GM12878 (cell line): ENCODE measurements at regions not wholly inside any gene's neighbourhood (a gene's known extent, or its start where the extent isn't known, plus 50 kb on each side); places are given as distances from the start of the nearest gene placed in this dataset.

Experiments
- ATAC-seq: fragments of 200-7000 bp; cut with Tn5 transposase; 3 replicates; pipeline ENCODE4 v1.9.1; 2020; ENCODE audit warnings: mild to moderate bottlenecking, moderate library complexity
- BruUV-seq: library from RNA; stranded (reverse); fragments of 400-500 nt; replicated peaks from 2 replicates; lab custom pipeline; 2021; lab: Mats Ljungman, UMichigan
- CTCF ChIA-PET: fragments of 300-600 bp; sonication (Branson Sonifier 250); formaldehyde crosslinking; extraction: SDS; loops from one replicate; lab custom pipeline; 2021; ENCODE audit warnings: inconsistent platforms; lab: Yijun Ruan, JAX
- POLR2A ChIA-PET: fragments of 350-600 bp; formaldehyde crosslinking; extraction: SDS; loops from one replicate; lab custom pipeline; 2021; ENCODE audit warnings: inconsistent platforms; lab: Charles Lee
- RAD21 ChIA-PET: fragments of 300-600 bp; sonication (Branson Sonifier 250); formaldehyde crosslinking; loops from one replicate; lab custom pipeline; 2023; ENCODE audit warnings: antibody characterized with exemption; ENCODE audit not compliant: unreplicated experiment; lab: Charles Lee
- SMC1A ChIA-PET: fragments of 300-600 bp; sonication (Branson Sonifier 250); formaldehyde crosslinking; loops from one replicate; lab custom pipeline; 2023; ENCODE audit not compliant: unreplicated experiment, uncharacterized antibody; lab: Charles Lee
- DNase-seq: peaks from one replicate; pipeline ENCODE4 v3.0.0-alpha.2; 2011; ENCODE audit warnings: low read depth, low spot score
- FAIRE-seq: peaks from 3 replicates; lab custom pipeline; 2011; peaks lifted over from hg19 to GRCh38; lab: Jason Lieb, UNC
- H2AFZ ChIP-seq: 2 replicates; pipeline ENCODE4 v1.6.0; 2011; ENCODE audit warnings: low read depth, low read length, control low read depth; ENCODE audit not compliant: control insufficient read depth
- H3K27ac ChIP-seq: 2 replicates; pipeline ENCODE4 v1.5.1; 2011; ENCODE audit warnings: control low read depth; ENCODE audit not compliant: control insufficient read depth, insufficient read depth
- H3K27me3 ChIP-seq, 2 experiments: replicated peaks in 1 of 2; 2 replicates each; pipeline versions ENCODE4 v1.6.0 to v1.6.1; 2011; ENCODE audit warnings: low read length in 1 of 2; ENCODE audit not compliant: control insufficient read depth in 2 of 2, insufficient read depth in 2 of 2
- H3K36me3 ChIP-seq, 2 experiments: 2 replicates each; pipeline ENCODE4 v1.5.1; 2011; ENCODE audit warnings: low read length in 1 of 2; ENCODE audit not compliant: control insufficient read depth in 2 of 2, insufficient read depth in 2 of 2
- H3K4me1 ChIP-seq: 2 replicates; pipeline ENCODE4 v1.6.1; 2011; ENCODE audit warnings: mild to moderate bottlenecking, low read length, moderate library complexity, mixed read lengths; ENCODE audit not compliant: control insufficient read depth, insufficient read depth
- H3K4me2 ChIP-seq: 2 replicates; pipeline ENCODE4 v1.6.0; 2011; ENCODE audit warnings: control low read depth; ENCODE audit not compliant: control insufficient read depth, insufficient read depth
- H3K4me3 ChIP-seq: fragments of 200-600 bp; sonication (generic); 2 replicates; pipeline ENCODE4 v1.5.1; 2016
- H3K79me2 ChIP-seq: 2 replicates; pipeline ENCODE4 v1.6.0; 2011; ENCODE audit warnings: low read length; ENCODE audit not compliant: control insufficient read depth, insufficient read depth
- H3K9ac ChIP-seq: 2 replicates; pipeline ENCODE4 v1.8.0; 2011; ENCODE audit warnings: low read length, control low read depth, mixed read lengths; ENCODE audit not compliant: control insufficient read depth, insufficient read depth
- H3K9me3 ChIP-seq: replicated peaks from 3 replicates; pipeline ENCODE4 v1.5.1; 2011; ENCODE audit warnings: mild to moderate bottlenecking, low read length; ENCODE audit not compliant: control insufficient read depth, insufficient read depth
- H4K20me1 ChIP-seq: 2 replicates; pipeline ENCODE4 v1.6.0; 2011; ENCODE audit not compliant: control insufficient read depth, insufficient read depth
- EGR1 ChIP-seq, 2 experiments: IDR thresholded peaks; 1 replicate in 1 of 2; 2 replicates in 1 of 2; pipeline ENCODE4 v1.6.1; 2011 to 2012; ENCODE audit warnings: low read depth in 2 of 2, low read length in 2 of 2, borderline replicate concordance in 1 of 2, mild to moderate bottlenecking in 1 of 2, moderate library complexity in 1 of 2
- FOXK2 ChIP-seq: fragments of 450-650 bp; IDR thresholded peaks from 2 replicates; pipeline ENCODE4 v1.6.1; 2017; ENCODE audit warnings: mild to moderate bottlenecking, moderate library complexity
- MTA3 ChIP-seq: IDR thresholded peaks from 2 replicates; pipeline ENCODE4 v1.6.1; 2012; ENCODE audit warnings: low read length, inconsistent platforms, borderline replicate concordance
- NBN ChIP-seq: fragments of 450-650 bp; IDR thresholded peaks from 2 replicates; pipeline ENCODE4 v1.6.1; 2016
- PAX5 ChIP-seq: IDR thresholded peaks from 2 replicates; pipeline ENCODE4 v1.6.1; 2011; ENCODE audit warnings: low read depth, low read length, borderline replicate concordance
- PAX8 ChIP-seq: fragments of 450-650 bp; IDR thresholded peaks from 2 replicates; pipeline ENCODE4 v1.6.1; 2017; ENCODE audit warnings: mild to moderate bottlenecking, moderate library complexity
- RELA ChIP-seq: fragments of 450-650 bp; IDR thresholded peaks from 2 replicates; pipeline ENCODE4 v1.8.0; 2014; ENCODE audit warnings: borderline replicate concordance; ENCODE audit not compliant: partially characterized antibody
- TAF1 ChIP-seq: IDR thresholded peaks from 2 replicates; pipeline ENCODE4 v1.6.1; 2011; ENCODE audit warnings: mild to moderate bottlenecking, low read depth, low read length, borderline replicate concordance
- ZZZ3 ChIP-seq: IDR thresholded peaks from 2 replicates; pipeline ENCODE4 v1.6.1; 2011; ENCODE audit warnings: low read depth; ENCODE audit not compliant: control insufficient read depth, insufficient read length
- WGBS: methylation state at CpG from one replicate; pipeline ENCODE4 v1.1.6; 2016; ENCODE audit warnings: low lambda C conversion rate; ENCODE audit not compliant: insufficient replicate concordance, insufficient coverage; ENCODE audit errors: missing lambda C conversion rate; 5-methylcytosine and 5-hydroxymethylcytosine counted together
- in situ Hi-C: fragments of 300-500 bp; cut with MboI; formaldehyde crosslinking; loops from 9 replicates; pipeline ENCODE4 v1.14.3; 2018; ENCODE audit warnings: mixed read lengths
- intact Hi-C: fragments of 100-400 bp; cut with micrococcal nuclease; formaldehyde crosslinking; loops from one replicate; pipeline ENCODE4 v1.14.2; 2022; ENCODE audit not compliant: unreplicated experiment
- TF ChIP-seq, protein P1 (sequence below): fragments of 450-650 bp; formaldehyde crosslinking; IDR thresholded peaks from 2 replicates; pipeline ENCODE4 v1.5.0; 2022; ENCODE audit warnings: mild to moderate bottlenecking, missing genetic modification characterization
- TF ChIP-seq, protein P2 (sequence below): IDR thresholded peaks from 2 replicates; pipeline ENCODE4 v1.6.1; 2012; ENCODE audit warnings: low read depth, low read length, improper control_type of control experiment
- TF ChIP-seq, protein P3 (sequence below): IDR thresholded peaks from 2 replicates; pipeline ENCODE4 v1.6.1; 2011; ENCODE audit warnings: borderline replicate concordance, low read depth, mild to moderate bottlenecking, moderate library complexity, mixed read lengths, low read length; ENCODE audit not compliant: insufficient read depth; ENCODE audit errors: extremely low read length
- TF ChIP-seq, protein P4 (sequence below): IDR thresholded peaks from 2 replicates; pipeline ENCODE4 v1.6.1; 2012; ENCODE audit warnings: mild to moderate bottlenecking, low read depth, low read length

DNA sequence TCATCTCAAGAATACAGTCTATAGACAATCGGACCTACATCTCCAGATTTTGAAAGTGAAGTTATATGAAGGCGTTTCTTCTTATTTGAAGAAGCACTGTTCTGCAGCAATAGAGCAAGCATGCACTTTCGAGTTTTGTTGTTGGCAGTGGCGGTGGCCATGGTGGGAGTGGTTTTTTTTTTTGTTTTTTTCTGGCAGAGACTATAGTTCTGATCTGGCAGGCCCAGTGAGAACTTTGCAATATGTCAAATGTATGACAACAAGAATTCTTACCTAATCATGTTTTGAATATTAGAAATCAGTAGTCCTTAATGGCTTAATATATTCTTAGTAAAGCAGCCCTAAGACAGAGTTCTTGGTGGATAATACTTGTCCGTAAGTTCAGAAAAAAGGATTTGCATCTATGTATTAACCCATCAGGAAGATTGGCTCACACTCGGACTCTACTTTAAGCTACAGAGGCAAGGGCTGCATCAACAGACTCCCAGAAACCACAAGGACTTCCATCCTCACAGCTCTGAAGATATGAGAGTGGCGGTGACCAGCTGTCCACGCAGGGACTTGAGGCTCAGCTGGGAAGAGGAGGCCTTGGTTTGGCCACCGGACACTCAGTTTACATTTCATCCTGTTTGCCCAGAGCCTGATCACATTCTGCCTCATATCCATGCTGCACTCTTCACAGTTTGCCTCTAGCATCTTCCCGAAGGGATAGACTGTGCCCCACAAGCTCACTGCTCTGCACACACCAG, 124.1 kb upstream of the THBS1 start:
- CTCF ChIA-PET = interaction anchor here (0.6 kb wide), 1 partner anchor 227 kb away, joined by 3 read pairs; no protein-coding TSS in a partner anchor
- Histone ChIP-seq H4K20me1 (no peaks in the 10 kb centered on the region), H3K9me3 (no peaks in the 10 kb centered on the region; the same call in 2 of the 3 replicates), H3K36me3 (no peaks in the 10 kb centered on the region), H3K27me3 (no peaks in the 10 kb centered on the region), H2AFZ (no peak overlapping the region), H3K79me2 (no peaks in the 10 kb centered on the region), H3K27ac (no peak overlapping the region), H3K9ac (no peak overlapping the region), H3K4me2 (no peak overlapping the region), H3K4me3 (no peak overlapping the region), H3K4me1 (peaks cover 5% of the 10 kb centered on the region; the same call in 1 of the 2 replicates)
- no TSS peak for BruUV-seq
- 56% methylated on average over 10 of the region's 10 CpGs for WGBS
- in situ Hi-C loops (no loop called here), intact Hi-C loops (no loop called here)
- ATAC-seq (no peak), DNase-seq (no peak), FAIRE-seq (no peak)
- SMC1A ChIA-PET = no interaction called here
- RAD21 ChIA-PET = no interaction called here
- TF ChIP-seq, protein P1, sequence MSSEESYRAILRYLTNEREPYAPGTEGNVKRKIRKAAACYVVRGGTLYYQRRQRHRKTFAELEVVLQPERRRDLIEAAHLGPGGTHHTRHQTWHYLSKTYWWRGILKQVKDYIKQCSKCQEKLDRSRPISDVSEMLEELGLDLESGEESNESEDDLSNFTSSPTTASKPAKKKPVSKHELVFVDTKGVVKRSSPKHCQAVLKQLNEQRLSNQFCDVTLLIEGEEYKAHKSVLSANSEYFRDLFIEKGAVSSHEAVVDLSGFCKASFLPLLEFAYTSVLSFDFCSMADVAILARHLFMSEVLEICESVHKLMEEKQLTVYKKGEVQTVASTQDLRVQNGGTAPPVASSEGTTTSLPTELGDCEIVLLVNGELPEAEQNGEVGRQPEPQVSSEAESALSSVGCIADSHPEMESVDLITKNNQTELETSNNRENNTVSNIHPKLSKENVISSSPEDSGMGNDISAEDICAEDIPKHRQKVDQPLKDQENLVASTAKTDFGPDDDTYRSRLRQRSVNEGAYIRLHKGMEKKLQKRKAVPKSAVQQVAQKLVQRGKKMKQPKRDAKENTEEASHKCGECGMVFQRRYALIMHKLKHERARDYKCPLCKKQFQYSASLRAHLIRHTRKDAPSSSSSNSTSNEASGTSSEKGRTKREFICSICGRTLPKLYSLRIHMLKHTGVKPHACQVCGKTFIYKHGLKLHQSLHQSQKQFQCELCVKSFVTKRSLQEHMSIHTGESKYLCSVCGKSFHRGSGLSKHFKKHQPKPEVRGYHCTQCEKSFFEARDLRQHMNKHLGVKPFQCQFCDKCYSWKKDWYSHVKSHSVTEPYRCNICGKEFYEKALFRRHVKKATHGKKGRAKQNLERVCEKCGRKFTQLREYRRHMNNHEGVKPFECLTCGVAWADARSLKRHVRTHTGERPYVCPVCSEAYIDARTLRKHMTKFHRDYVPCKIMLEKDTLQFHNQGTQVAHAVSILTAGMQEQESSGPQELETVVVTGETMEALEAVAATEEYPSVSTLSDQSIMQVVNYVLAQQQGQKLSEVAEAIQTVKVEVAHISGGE (CRISPR knock-in tag) = no peak
- TF ChIP-seq TAF1 (no peak), PAX8 (no peak), PAX5 (no peak), MTA3 (no peak), FOXK2 (no peak), EGR1 (IDR thresholded peaks at IDR 0.05; ENCODE audit: borderline replicate concordance in 1 of 2, low read depth in 2 of 2, low read length in 2 of 2) (no peak), RELA (no peak), ZZZ3 (no peak), NBN (no peak)
- TF ChIP-seq, protein P2, sequence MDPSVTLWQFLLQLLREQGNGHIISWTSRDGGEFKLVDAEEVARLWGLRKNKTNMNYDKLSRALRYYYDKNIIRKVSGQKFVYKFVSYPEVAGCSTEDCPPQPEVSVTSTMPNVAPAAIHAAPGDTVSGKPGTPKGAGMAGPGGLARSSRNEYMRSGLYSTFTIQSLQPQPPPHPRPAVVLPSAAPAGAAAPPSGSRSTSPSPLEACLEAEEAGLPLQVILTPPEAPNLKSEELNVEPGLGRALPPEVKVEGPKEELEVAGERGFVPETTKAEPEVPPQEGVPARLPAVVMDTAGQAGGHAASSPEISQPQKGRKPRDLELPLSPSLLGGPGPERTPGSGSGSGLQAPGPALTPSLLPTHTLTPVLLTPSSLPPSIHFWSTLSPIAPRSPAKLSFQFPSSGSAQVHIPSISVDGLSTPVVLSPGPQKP = no peak
- TF ChIP-seq, protein P3, sequence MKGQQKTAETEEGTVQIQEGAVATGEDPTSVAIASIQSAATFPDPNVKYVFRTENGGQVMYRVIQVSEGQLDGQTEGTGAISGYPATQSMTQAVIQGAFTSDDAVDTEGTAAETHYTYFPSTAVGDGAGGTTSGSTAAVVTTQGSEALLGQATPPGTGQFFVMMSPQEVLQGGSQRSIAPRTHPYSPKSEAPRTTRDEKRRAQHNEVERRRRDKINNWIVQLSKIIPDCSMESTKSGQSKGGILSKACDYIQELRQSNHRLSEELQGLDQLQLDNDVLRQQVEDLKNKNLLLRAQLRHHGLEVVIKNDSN = no peak
- TF ChIP-seq, protein P4, sequence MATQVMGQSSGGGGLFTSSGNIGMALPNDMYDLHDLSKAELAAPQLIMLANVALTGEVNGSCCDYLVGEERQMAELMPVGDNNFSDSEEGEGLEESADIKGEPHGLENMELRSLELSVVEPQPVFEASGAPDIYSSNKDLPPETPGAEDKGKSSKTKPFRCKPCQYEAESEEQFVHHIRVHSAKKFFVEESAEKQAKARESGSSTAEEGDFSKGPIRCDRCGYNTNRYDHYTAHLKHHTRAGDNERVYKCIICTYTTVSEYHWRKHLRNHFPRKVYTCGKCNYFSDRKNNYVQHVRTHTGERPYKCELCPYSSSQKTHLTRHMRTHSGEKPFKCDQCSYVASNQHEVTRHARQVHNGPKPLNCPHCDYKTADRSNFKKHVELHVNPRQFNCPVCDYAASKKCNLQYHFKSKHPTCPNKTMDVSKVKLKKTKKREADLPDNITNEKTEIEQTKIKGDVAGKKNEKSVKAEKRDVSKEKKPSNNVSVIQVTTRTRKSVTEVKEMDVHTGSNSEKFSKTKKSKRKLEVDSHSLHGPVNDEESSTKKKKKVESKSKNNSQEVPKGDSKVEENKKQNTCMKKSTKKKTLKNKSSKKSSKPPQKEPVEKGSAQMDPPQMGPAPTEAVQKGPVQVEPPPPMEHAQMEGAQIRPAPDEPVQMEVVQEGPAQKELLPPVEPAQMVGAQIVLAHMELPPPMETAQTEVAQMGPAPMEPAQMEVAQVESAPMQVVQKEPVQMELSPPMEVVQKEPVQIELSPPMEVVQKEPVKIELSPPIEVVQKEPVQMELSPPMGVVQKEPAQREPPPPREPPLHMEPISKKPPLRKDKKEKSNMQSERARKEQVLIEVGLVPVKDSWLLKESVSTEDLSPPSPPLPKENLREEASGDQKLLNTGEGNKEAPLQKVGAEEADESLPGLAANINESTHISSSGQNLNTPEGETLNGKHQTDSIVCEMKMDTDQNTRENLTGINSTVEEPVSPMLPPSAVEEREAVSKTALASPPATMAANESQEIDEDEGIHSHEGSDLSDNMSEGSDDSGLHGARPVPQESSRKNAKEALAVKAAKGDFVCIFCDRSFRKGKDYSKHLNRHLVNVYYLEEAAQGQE = no peak
- POLR2A ChIA-PET = no interaction called here
